Kidney (tissue), 13 donors: ENCODE measurements at regions not wholly inside any gene's neighbourhood (a gene's known extent, or its start where the extent isn't known, plus 50 kb on each side); places are given as distances from the start of the nearest gene placed in this dataset.

ENCODE experiments used
- DNase-seq, 5 donors: peaks; one replicate each; pipeline ENCODE4 v3.0.0-alpha.2; 2013 to 2020
- FAIRE-seq: peaks from 2 replicates; lab custom pipeline; 2012; peaks lifted over from hg19 to GRCh38; lab: Jason Lieb, UNC
- H3K27ac ChIP-seq, 2 donors: one replicate each; pipeline ENCODE4 v1.7.0; 2013; ENCODE audit warnings: low read depth in 2 of 2, low read length in 2 of 2, inconsistent platforms in 1 of 2
- H3K27me3 ChIP-seq: one replicate; pipeline ENCODE4 v1.7.1; 2013; ENCODE audit warnings: low read length, inconsistent platforms; ENCODE audit not compliant: control insufficient read depth, insufficient read depth
- H3K36me3 ChIP-seq, 3 donors: one replicate each; pipeline versions ENCODE4 v1.7.0 to v1.7.1; 2013; ENCODE audit warnings: low read length in 3 of 3, control low read depth in 1 of 3, inconsistent platforms in 1 of 3; ENCODE audit not compliant: insufficient read depth in 3 of 3, control insufficient read depth in 2 of 3
- H3K4me1 ChIP-seq, 3 donors: one replicate each; pipeline versions ENCODE4 v1.7.0 to v1.7.1; 2013; ENCODE audit warnings: low read length in 3 of 3, inconsistent platforms in 1 of 3, low read depth in 1 of 3; ENCODE audit not compliant: control insufficient read depth in 2 of 3, insufficient read depth in 2 of 3
- H3K4me3 ChIP-seq, 3 donors: one replicate each; pipeline versions ENCODE4 v1.7.0 to v1.8.1; 2013; ENCODE audit warnings: low read length in 3 of 3, control low read depth in 1 of 3, inconsistent platforms in 1 of 3
- H3K9ac ChIP-seq, 3 donors: one replicate each; pipeline versions ENCODE4 v1.7.0 to v1.7.1; 2013; ENCODE audit warnings: low read length in 3 of 3, control low read depth in 1 of 3, inconsistent platforms in 1 of 3
- H3K9me3 ChIP-seq, 3 donors: one replicate each; pipeline versions ENCODE4 v1.7.0 to v1.7.1; 2013; ENCODE audit warnings: low read length in 3 of 3, control low read depth in 1 of 3, inconsistent platforms in 1 of 3; ENCODE audit not compliant: control insufficient read depth in 2 of 3, insufficient read depth in 1 of 3
- intact Hi-C: fragments of 100-400 bp; cut with DNase I; formaldehyde crosslinking; loops from one replicate; pipeline ENCODE4 v1.11.1; 2022
- TF ChIP-seq, protein P1 (sequence below): IDR thresholded peaks from 3 replicates; pipeline ENCODE4 v1.5.1; 2012; ENCODE audit warnings: mild to moderate bottlenecking, moderate library complexity, borderline replicate concordance; ENCODE audit not compliant: insufficient read depth; ENCODE audit errors: extremely low read depth
- donor health status: control.
- donor health status: control.
- donor health status: control.
- donor health status: control.
- donor health status: control.
- donor health status: DM: yes; HTN: yes; CAD: no.
- donor health status: Normal renal cell carcinoma (clear cell type).

GRCh38 chr2:8224347-8225190, 457.3 kb upstream of the ID2 start:
- H3K27me3 ChIP-seq, result no peaks in the 10 kb centered on the region
- intact Hi-C loops, result no loop called here
- FAIRE-seq (no peak), DNase-seq (no peak)
- H3K9ac ChIP-seq, result no peak overlapping the region
- no peaks in the 10 kb centered on the region for H3K9me3 ChIP-seq
- no peak overlapping the region for H3K27ac ChIP-seq
- no peaks in the 10 kb centered on the region for H3K36me3 ChIP-seq
- H3K4me3 ChIP-seq, result no peak overlapping the region
- TF ChIP-seq, protein P1, sequence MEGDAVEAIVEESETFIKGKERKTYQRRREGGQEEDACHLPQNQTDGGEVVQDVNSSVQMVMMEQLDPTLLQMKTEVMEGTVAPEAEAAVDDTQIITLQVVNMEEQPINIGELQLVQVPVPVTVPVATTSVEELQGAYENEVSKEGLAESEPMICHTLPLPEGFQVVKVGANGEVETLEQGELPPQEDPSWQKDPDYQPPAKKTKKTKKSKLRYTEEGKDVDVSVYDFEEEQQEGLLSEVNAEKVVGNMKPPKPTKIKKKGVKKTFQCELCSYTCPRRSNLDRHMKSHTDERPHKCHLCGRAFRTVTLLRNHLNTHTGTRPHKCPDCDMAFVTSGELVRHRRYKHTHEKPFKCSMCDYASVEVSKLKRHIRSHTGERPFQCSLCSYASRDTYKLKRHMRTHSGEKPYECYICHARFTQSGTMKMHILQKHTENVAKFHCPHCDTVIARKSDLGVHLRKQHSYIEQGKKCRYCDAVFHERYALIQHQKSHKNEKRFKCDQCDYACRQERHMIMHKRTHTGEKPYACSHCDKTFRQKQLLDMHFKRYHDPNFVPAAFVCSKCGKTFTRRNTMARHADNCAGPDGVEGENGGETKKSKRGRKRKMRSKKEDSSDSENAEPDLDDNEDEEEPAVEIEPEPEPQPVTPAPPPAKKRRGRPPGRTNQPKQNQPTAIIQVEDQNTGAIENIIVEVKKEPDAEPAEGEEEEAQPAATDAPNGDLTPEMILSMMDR, result no peak
- no peaks in the 10 kb centered on the region for H3K4me1 ChIP-seq

DNA sequence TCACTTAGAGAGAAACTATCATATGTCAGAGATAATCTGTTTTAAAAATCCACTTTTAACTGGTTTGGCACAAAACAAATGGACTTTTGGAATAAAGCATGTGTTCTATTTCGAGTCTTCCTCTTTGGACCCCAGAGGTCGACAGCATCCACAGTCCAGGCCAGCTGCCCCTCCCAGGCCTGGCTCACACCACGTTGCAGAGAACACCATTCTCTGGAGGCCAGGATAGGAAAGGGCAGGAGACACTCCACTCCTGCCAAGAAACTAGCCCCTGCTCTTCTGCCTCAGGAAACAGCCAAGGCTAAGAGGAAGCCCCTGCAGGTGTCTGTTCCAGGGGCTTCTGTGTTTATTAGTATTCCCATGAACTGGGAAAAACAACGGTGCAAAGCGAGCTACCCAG, 456.6 kb upstream of the ID2 start:
- intact Hi-C loops, result no loop called here
- Histone ChIP-seq H3K9me3 (no peaks in the 10 kb centered on the region), H3K9ac (no peak overlapping the region), H3K27me3 (no peaks in the 10 kb centered on the region), H3K27ac (no peak overlapping the region), H3K4me3 (no peak overlapping the region), H3K4me1 (no peaks in the 10 kb centered on the region), H3K36me3 (no peaks in the 10 kb centered on the region)
- TF ChIP-seq, protein P1, result no peak
- FAIRE-seq, result no peak
- DNase-seq, result peak in 1 of 5 donors; percentile 17

- no peaks in the 10 kb centered on the region for H3K27me3 ChIP-seq
- H3K4me3 ChIP-seq, result no peak overlapping the region
- H3K27ac ChIP-seq, result no peak overlapping the region
- intact Hi-C loops, result no loop called here
- no peaks in the 10 kb centered on the region for H3K4me1 ChIP-seq
- DNase-seq (no peak), FAIRE-seq (no peak)
- no peak overlapping the region for H3K9ac ChIP-seq
- no peaks in the 10 kb centered on the region for H3K9me3 ChIP-seq
- H3K36me3 ChIP-seq, result no peaks in the 10 kb centered on the region
- TF ChIP-seq, protein P1, result no peak
Observed at GRCh38 chr2:8225798-8226197, 456.1 kb upstream of the ID2 start.
